H1 (cell line): ENCODE measurements at regions not wholly inside any gene's neighbourhood (a gene's known extent, or its start where the extent isn't known, plus 50 kb on each side); places are given as distances from the start of the nearest gene placed in this dataset.
"Not testable (repeated sequence)": the region's sequence is repeated elsewhere in the genome, so short reads cannot be mapped to it uniquely, and the experiment has no call there.

ENCODE experiments used
- CTCF ChIA-PET: fragments of 300-600 bp; sonication (Branson Sonifier 250); formaldehyde crosslinking; loops from one replicate; lab custom pipeline; 2021; ENCODE audit not compliant: partially characterized antibody; lab: Charles Lee
- POLR2A ChIA-PET: fragments of 300-600 bp; sonication (Branson Sonifier 250); formaldehyde crosslinking; loops from one replicate; lab custom pipeline; 2021; ENCODE audit warnings: inconsistent platforms; ENCODE audit not compliant: partially characterized antibody; lab: Charles Lee
- DNase-seq, 2 experiments: peaks; one replicate each; pipeline versions ENCODE4 v3.0.0 to v3.0.0-alpha.2; 2010 to 2022; ENCODE audit warnings: low spot score in 2 of 2, low read depth in 1 of 2, mixed read lengths in 1 of 2
- FAIRE-seq: peaks from 2 replicates; lab custom pipeline; 2011; peaks lifted over from hg19 to GRCh38; lab: Jason Lieb, UNC
- H2AFZ ChIP-seq: 2 replicates; pipeline ENCODE4 v1.8.1; 2012; ENCODE audit warnings: low read length, inconsistent platforms
- H2AK5ac ChIP-seq: 2 replicates; pipeline ENCODE4 v1.6.1; 2013; ENCODE audit warnings: low read depth, low read length
- H2BK120ac ChIP-seq: replicated peaks from 2 replicates; pipeline ENCODE3; 2013; ENCODE audit warnings: low read depth, low read length, inconsistent platforms
- H2BK12ac ChIP-seq: 2 replicates; pipeline ENCODE4 v1.6.1; 2013; ENCODE audit warnings: low read depth, low read length
- H2BK15ac ChIP-seq: 2 replicates; pipeline ENCODE4 v1.6.1; 2013; ENCODE audit warnings: low read length
- H2BK20ac ChIP-seq: 2 replicates; pipeline ENCODE4 v1.6.1; 2013; ENCODE audit warnings: low read length
- H2BK5ac ChIP-seq: 2 replicates; pipeline ENCODE4 v1.6.1; 2013; ENCODE audit warnings: low read depth, low read length
- H3K14ac ChIP-seq: 2 replicates; pipeline ENCODE4 v1.6.1; 2013; ENCODE audit warnings: inconsistent platforms; ENCODE audit not compliant: insufficient read length
- H3K18ac ChIP-seq: 2 replicates; pipeline ENCODE4 v1.6.1; 2013; ENCODE audit warnings: low read length; ENCODE audit errors: extremely low read depth
- H3K23ac ChIP-seq: 2 replicates; pipeline ENCODE4 v1.6.1; 2013; ENCODE audit warnings: inconsistent platforms; ENCODE audit not compliant: insufficient read length
- H3K23me2 ChIP-seq: 2 replicates; pipeline ENCODE4 v1.6.1; 2013; ENCODE audit warnings: low read depth, low read length
- H3K27ac ChIP-seq: 2 replicates; pipeline ENCODE4 v1.6.1; 2011; ENCODE audit warnings: low read depth, low read length, inconsistent platforms
- H3K27me3 ChIP-seq, 4 experiments: replicated peaks in 1 of 4; 1 replicate in 1 of 4; 2 replicates in 3 of 4; pipeline versions ENCODE4 v1.6.1 to v1.8.1; 2011 to 2013; ENCODE audit warnings: low read length in 3 of 4, mild to moderate bottlenecking in 3 of 4, inconsistent platforms in 2 of 4, mixed read lengths in 2 of 4, moderate library complexity in 1 of 4; ENCODE audit not compliant: control insufficient read depth in 3 of 4, insufficient read depth in 3 of 4; ENCODE audit errors: extremely low read depth in 1 of 4
- H3K36me3 ChIP-seq, 4 experiments: 2 replicates each; pipeline versions ENCODE4 v1.6.1 to v1.8.1; 2011 to 2013; ENCODE audit warnings: mild to moderate bottlenecking in 4 of 4, low read length in 3 of 4, moderate library complexity in 2 of 4, control low read depth in 1 of 4, inconsistent platforms in 1 of 4; ENCODE audit not compliant: insufficient read depth in 4 of 4, control insufficient read depth in 2 of 4
- H3K4ac ChIP-seq: replicated peaks from 2 replicates; pipeline ENCODE3; 2013; ENCODE audit warnings: low read length, low read depth, mixed read lengths, inconsistent platforms; ENCODE audit not compliant: insufficient read length
- H3K4me1 ChIP-seq, 4 experiments: replicated peaks in 1 of 4; 1 replicate in 1 of 4; 2 replicates in 3 of 4; pipeline versions ENCODE4 v1.6.1 to v1.8.1; 2011 to 2013; ENCODE audit warnings: low read length in 3 of 4, inconsistent platforms in 2 of 4, mixed read lengths in 1 of 4; ENCODE audit not compliant: insufficient read depth in 4 of 4, control insufficient read depth in 3 of 4
- H3K4me2 ChIP-seq, 2 experiments: 2 replicates each; pipeline versions ENCODE4 v1.6.1 to v1.8.1; 2011 to 2013; ENCODE audit warnings: low read depth in 2 of 2, low read length in 2 of 2, control low read depth in 1 of 2, inconsistent platforms in 1 of 2, mild to moderate bottlenecking in 1 of 2; ENCODE audit not compliant: insufficient read depth in 1 of 2
- H3K4me3 ChIP-seq, 4 experiments: fragments of 200-600, 300-600 bp in 1 of 4; sonication (generic), shearing (Covaris generic), sonication (Bioruptor Twin) in 1 of 4; 2 replicates each; pipeline versions ENCODE4 v1.5.1 to v1.8.1; 2011 to 2016; ENCODE audit warnings: low read length in 4 of 4, low read depth in 3 of 4, control low read depth in 2 of 4, inconsistent platforms in 2 of 4, mild to moderate bottlenecking in 2 of 4, mixed read lengths in 1 of 4, moderate library complexity in 1 of 4; ENCODE audit not compliant: insufficient read depth in 2 of 4; ENCODE audit errors: extremely low read depth in 1 of 4
- H3K56ac ChIP-seq: replicated peaks from 2 replicates; pipeline ENCODE3; 2013; ENCODE audit warnings: low read depth, mild to moderate bottlenecking, mixed read lengths, low read length, inconsistent platforms; ENCODE audit not compliant: insufficient read length
- H3K79me1 ChIP-seq: 2 replicates; pipeline ENCODE4 v1.6.1; 2013; ENCODE audit warnings: low read depth, low read length, control low read depth
- H3K79me2 ChIP-seq, 2 experiments: 2 replicates each; pipeline versions ENCODE4 v1.6.1 to v1.8.1; 2012 to 2013; ENCODE audit warnings: low read length in 2 of 2, mild to moderate bottlenecking in 2 of 2, inconsistent platforms in 1 of 2; ENCODE audit not compliant: insufficient read depth in 2 of 2, control insufficient read depth in 1 of 2
- H3K9ac ChIP-seq, 4 experiments: replicated peaks in 1 of 4; 1 replicate in 1 of 4; 2 replicates in 3 of 4; pipeline versions ENCODE4 v1.6.1 to v1.8.1; 2011 to 2013; ENCODE audit warnings: low read depth in 3 of 4, low read length in 3 of 4, control low read depth in 2 of 4, mild to moderate bottlenecking in 2 of 4, moderate library complexity in 2 of 4, inconsistent platforms in 1 of 4; ENCODE audit errors: extremely low read depth in 1 of 4
- H3K9me3 ChIP-seq, 2 experiments: 2 replicates each; pipeline versions ENCODE4 v1.6.1 to v1.8.1; 2012 to 2013; ENCODE audit warnings: mild to moderate bottlenecking in 2 of 2, moderate library complexity in 2 of 2, control low read depth in 1 of 2, inconsistent platforms in 1 of 2, low read depth in 1 of 2, low read length in 1 of 2, mixed read lengths in 1 of 2; ENCODE audit not compliant: insufficient read depth in 2 of 2
- H4K20me1 ChIP-seq, 2 experiments: replicated peaks in 1 of 2; 2 replicates each; pipeline versions ENCODE3 to v1.8.1; 2011 to 2013; ENCODE audit warnings: inconsistent platforms in 2 of 2, low read length in 2 of 2, mild to moderate bottlenecking in 1 of 2; ENCODE audit not compliant: insufficient read depth in 2 of 2, control insufficient read depth in 1 of 2
- H4K5ac ChIP-seq: 2 replicates; pipeline ENCODE4 v1.6.1; 2013; ENCODE audit warnings: low read length, low read depth, mixed read lengths, inconsistent platforms; ENCODE audit not compliant: insufficient read length
- H4K8ac ChIP-seq: 2 replicates; pipeline ENCODE4 v1.8.0; 2013; ENCODE audit warnings: mild to moderate bottlenecking, moderate library complexity, low read length, inconsistent platforms; ENCODE audit not compliant: insufficient read depth; ENCODE audit errors: extremely low read depth
- H4K91ac ChIP-seq: replicated peaks from 2 replicates; pipeline ENCODE3; 2013; ENCODE audit warnings: low read length, mixed read lengths, inconsistent platforms; ENCODE audit not compliant: insufficient read length
- WGBS, 2 experiments: shearing (Covaris generic) in 1 of 2; methylation state at CpG; one replicate each; pipeline versions ENCODE4 v1.1.6 to v1.1.7; 2013 to 2015; ENCODE audit warnings: low lambda C conversion rate in 2 of 2, mixed read lengths in 2 of 2, inconsistent platforms in 1 of 2, low coverage in 1 of 2, missing lambda C conversion rate in 1 of 2; ENCODE audit not compliant: insufficient replicate concordance in 2 of 2, insufficient coverage in 1 of 2, insufficient read length in 1 of 2; ENCODE audit errors: extremely low coverage in 1 of 2, missing lambda C conversion rate in 1 of 2; 5-methylcytosine and 5-hydroxymethylcytosine counted together

GRCh38 chrX:74358013-74358412 is 54.0 kb downstream of the ZCCHC13 start:
- H4K8ac ChIP-seq, H3K56ac ChIP-seq, H3K9ac ChIP-seq, H2BK5ac ChIP-seq, H3K4me1 ChIP-seq, POLR2A ChIA-PET, H3K36me3 ChIP-seq, H3K4me3 ChIP-seq, H3K27me3 ChIP-seq, H2AFZ ChIP-seq, H4K5ac ChIP-seq, FAIRE-seq, H3K9me3 ChIP-seq, H3K23ac ChIP-seq, DNase-seq, H2BK120ac ChIP-seq, H4K91ac ChIP-seq, H2BK12ac ChIP-seq, H2AK5ac ChIP-seq, H3K23me2 ChIP-seq, H3K14ac ChIP-seq, H3K27ac ChIP-seq, CTCF ChIA-PET, H4K20me1 ChIP-seq, H3K4me2 ChIP-seq, H2BK15ac ChIP-seq, H3K79me2 ChIP-seq, H3K4ac ChIP-seq, H3K79me1 ChIP-seq, H3K18ac ChIP-seq, H2BK20ac ChIP-seq: not testable (repeated sequence)
- 80% methylated on average over 1 of the region's 2 CpGs; no CpG with 5 or more reads in 1 of the 2 experiments for WGBS, 2 experiments
